Liver (tissue), 8 donors: ENCODE measurements at regions not wholly inside any gene's neighbourhood (a gene's known extent, or its start where the extent isn't known, plus 50 kb on each side); places are given as distances from the start of the nearest gene placed in this dataset.

Experiments used
- DNase-seq: peaks from one replicate; pipeline ENCODE4 v3.0.0-alpha.2; 2017; ENCODE audit warnings: low spot score
- H3K27ac ChIP-seq, 2 donors: one replicate each; pipeline ENCODE4 v1.7.0; 2013; ENCODE audit warnings: inconsistent platforms in 2 of 2, low read length in 2 of 2, control low read depth in 1 of 2, low read depth in 1 of 2, mild to moderate bottlenecking in 1 of 2
- H3K27me3 ChIP-seq, 4 donors: one replicate each; pipeline versions ENCODE4 v1.6.1 to v1.7.0; 2013; ENCODE audit warnings: low read length in 3 of 4, inconsistent platforms in 1 of 4, mild to moderate bottlenecking in 1 of 4, moderate library complexity in 1 of 4; ENCODE audit not compliant: control insufficient read depth in 4 of 4, insufficient read depth in 4 of 4
- H3K36me3 ChIP-seq, 4 donors: one replicate each; pipeline versions ENCODE4 v1.6.1 to v1.7.0; 2013; ENCODE audit warnings: low read length in 3 of 4, mild to moderate bottlenecking in 3 of 4, low read depth in 1 of 4, moderate library complexity in 1 of 4; ENCODE audit not compliant: control insufficient read depth in 4 of 4, insufficient read depth in 3 of 4
- H3K4me1 ChIP-seq, 4 donors: one replicate each; pipeline versions ENCODE4 v1.6.1 to v1.7.0; 2013; ENCODE audit warnings: low read length in 3 of 4, mild to moderate bottlenecking in 3 of 4, moderate library complexity in 1 of 4; ENCODE audit not compliant: control insufficient read depth in 4 of 4, insufficient read depth in 4 of 4
- H3K4me3 ChIP-seq, 3 donors: one replicate each; pipeline versions ENCODE4 v1.6.1 to v1.7.0; 2013; ENCODE audit warnings: low read length in 3 of 3, control low read depth in 1 of 3, low read depth in 1 of 3, mild to moderate bottlenecking in 1 of 3
- H3K9ac ChIP-seq, 2 donors: one replicate each; pipeline ENCODE4 v1.7.0; 2013; ENCODE audit warnings: low read length in 2 of 2, mild to moderate bottlenecking in 2 of 2, moderate library complexity in 2 of 2, control low read depth in 1 of 2, low read depth in 1 of 2
- H3K9me3 ChIP-seq, 4 donors: one replicate each; pipeline versions ENCODE4 v1.6.1 to v1.7.0; 2013; ENCODE audit warnings: low read length in 3 of 4; ENCODE audit not compliant: control insufficient read depth in 4 of 4
- EGR1 ChIP-seq, 2 donors: IDR thresholded peaks; 2 replicates each; pipeline ENCODE4 v1.6.1; 2016 to 2018; ENCODE audit warnings: antibody characterized with exemption in 2 of 2, low read depth in 2 of 2
- FOXA1 ChIP-seq: IDR thresholded peaks from 2 replicates; pipeline ENCODE4 v1.6.1; 2016; ENCODE audit warnings: antibody characterized with exemption
- FOXA2 ChIP-seq: IDR thresholded peaks from 2 replicates; pipeline ENCODE4 v1.6.1; 2016; ENCODE audit warnings: antibody characterized with exemption
- GABPA ChIP-seq, 2 donors: IDR thresholded peaks in 1 of 2; conservative IDR thresholded peaks in 1 of 2; 2 replicates each; pipeline ENCODE4 v1.6.1; 2016; ENCODE audit warnings: antibody characterized with exemption in 2 of 2, mild to moderate bottlenecking in 1 of 2, moderate library complexity in 1 of 2
- HNF4A ChIP-seq, 2 donors: conservative IDR thresholded peaks; 2 replicates each; pipeline ENCODE4 v1.6.1; 2016; ENCODE audit warnings: antibody characterized with exemption in 2 of 2, mild to moderate bottlenecking in 2 of 2
- HNF4G ChIP-seq: IDR thresholded peaks from 2 replicates; pipeline ENCODE4 v1.6.1; 2016; ENCODE audit warnings: antibody characterized with exemption
- JUND ChIP-seq, 2 donors: IDR thresholded peaks; 2 replicates each; pipeline ENCODE4 v1.6.1; 2016; ENCODE audit warnings: antibody characterized with exemption in 2 of 2
- NR2F2 ChIP-seq: IDR thresholded peaks from 2 replicates; pipeline ENCODE4 v1.6.1; 2016; ENCODE audit warnings: antibody characterized with exemption
- RAD21 ChIP-seq, 2 donors: IDR thresholded peaks; 2 replicates each; pipeline ENCODE4 v1.6.1; 2016; ENCODE audit warnings: antibody characterized with exemption in 2 of 2, mild to moderate bottlenecking in 2 of 2
- RXRA ChIP-seq, 2 donors: IDR thresholded peaks; 2 replicates each; pipeline ENCODE4 v1.6.1; 2017 to 2018; ENCODE audit warnings: antibody characterized with exemption in 2 of 2, mild to moderate bottlenecking in 1 of 2
- SP1 ChIP-seq: IDR thresholded peaks from 2 replicates; pipeline ENCODE4 v1.6.1; 2018; ENCODE audit warnings: antibody characterized with exemption, mild to moderate bottlenecking
- TAF1 ChIP-seq: conservative IDR thresholded peaks from 2 replicates; pipeline ENCODE4 v1.6.1; 2016; ENCODE audit warnings: antibody characterized with exemption, mild to moderate bottlenecking
- YY1 ChIP-seq: IDR thresholded peaks from 2 replicates; pipeline ENCODE4 v1.6.1; 2016; ENCODE audit warnings: antibody characterized with exemption, mild to moderate bottlenecking
- WGBS: extraction: QIAGEN DNeasy Blood & Tissue Kit; methylation state at CpG from one replicate; pipeline ENCODE4 v1.1.7; 2013; 5-methylcytosine and 5-hydroxymethylcytosine counted together
- TF ChIP-seq, protein P1 (sequence below): IDR thresholded peaks from 2 replicates; pipeline ENCODE4 v1.6.1; 2016; ENCODE audit warnings: antibody characterized with exemption
- TF ChIP-seq, protein P2 (sequence below): IDR thresholded peaks from 2 replicates; pipeline ENCODE4 v1.6.1; 2016; ENCODE audit warnings: antibody characterized with exemption
- TF ChIP-seq, protein P3 (sequence below): IDR thresholded peaks from 2 replicates; pipeline ENCODE4 v1.6.1; 2016; ENCODE audit warnings: antibody characterized with exemption, mild to moderate bottlenecking
- TF ChIP-seq, protein P4 (sequence below): fragments of 150-350 bp; IDR thresholded peaks from 2 replicates; pipeline ENCODE4 v1.5.1; 2017; ENCODE audit warnings: improper control_type of control experiment, low read depth, low read length; ENCODE audit not compliant: missing input control
- TF ChIP-seq, protein P5 (sequence below): IDR thresholded peaks from 2 replicates; pipeline ENCODE4 v1.6.1; 2016; ENCODE audit warnings: antibody characterized with exemption
- donor health status: healthy.
- donor health status: healthy.
- donor health status: healthy.
- donor health status: healthy.
- donor health status: healthy.

DNA sequence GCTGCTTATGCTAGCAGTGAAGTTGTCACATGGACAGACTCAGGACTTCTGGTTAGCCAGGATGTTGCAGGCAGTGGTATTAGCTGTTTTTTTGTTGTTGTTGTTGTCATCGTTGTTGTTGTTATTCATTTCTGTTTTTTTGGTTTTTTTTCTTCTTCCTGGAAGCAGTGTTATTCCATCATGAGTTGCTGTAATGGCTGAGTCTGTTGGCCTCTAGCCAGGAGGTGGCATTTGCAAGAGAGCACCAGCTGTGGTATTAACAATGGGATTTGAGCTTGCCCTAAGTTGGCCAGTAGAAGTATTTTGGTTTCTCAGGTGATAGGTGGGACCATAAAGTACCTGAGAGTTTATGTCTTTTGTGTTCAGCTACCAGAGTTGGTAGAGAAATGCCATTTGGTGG, 561.1 kb downstream of the KCTD16 start:
- no peaks in the 10 kb centered on the region for H3K4me1 ChIP-seq
- 40% methylated on average over 1 of the region's 1 CpG for WGBS
- H3K36me3 ChIP-seq: no peaks in the 10 kb centered on the region
- no peak for DNase-seq
- H3K4me3 ChIP-seq: no peak overlapping the region
- TF ChIP-seq HNF4G (no peak), FOXA1 (no peak), FOXA2 (no peak), RAD21 (IDR thresholded peaks at IDR 0.05) (no peak), TAF1 (no peak), JUND (IDR thresholded peaks at IDR 0.05) (no peak), HNF4A (conservative IDR thresholded peaks at IDR 0.05) (no peak), GABPA (IDR thresholded peaks at IDR 0.05 in 1 of 2, conservative IDR thresholded peaks at IDR 0.05 in 1 of 2) (no peak), EGR1 (IDR thresholded peaks at IDR 0.05; ENCODE audit: low read depth in 2 of 2) (no peak), RXRA (IDR thresholded peaks at IDR 0.05) (no peak), NR2F2 (no peak), SP1 (no peak), YY1 (no peak)
- TF ChIP-seq, protein P1, sequence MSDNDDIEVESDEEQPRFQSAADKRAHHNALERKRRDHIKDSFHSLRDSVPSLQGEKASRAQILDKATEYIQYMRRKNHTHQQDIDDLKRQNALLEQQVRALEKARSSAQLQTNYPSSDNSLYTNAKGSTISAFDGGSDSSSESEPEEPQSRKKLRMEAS: no peak
- TF ChIP-seq, protein P2, sequence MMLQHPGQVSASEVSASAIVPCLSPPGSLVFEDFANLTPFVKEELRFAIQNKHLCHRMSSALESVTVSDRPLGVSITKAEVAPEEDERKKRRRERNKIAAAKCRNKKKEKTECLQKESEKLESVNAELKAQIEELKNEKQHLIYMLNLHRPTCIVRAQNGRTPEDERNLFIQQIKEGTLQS: no peak
- TF ChIP-seq, protein P3, sequence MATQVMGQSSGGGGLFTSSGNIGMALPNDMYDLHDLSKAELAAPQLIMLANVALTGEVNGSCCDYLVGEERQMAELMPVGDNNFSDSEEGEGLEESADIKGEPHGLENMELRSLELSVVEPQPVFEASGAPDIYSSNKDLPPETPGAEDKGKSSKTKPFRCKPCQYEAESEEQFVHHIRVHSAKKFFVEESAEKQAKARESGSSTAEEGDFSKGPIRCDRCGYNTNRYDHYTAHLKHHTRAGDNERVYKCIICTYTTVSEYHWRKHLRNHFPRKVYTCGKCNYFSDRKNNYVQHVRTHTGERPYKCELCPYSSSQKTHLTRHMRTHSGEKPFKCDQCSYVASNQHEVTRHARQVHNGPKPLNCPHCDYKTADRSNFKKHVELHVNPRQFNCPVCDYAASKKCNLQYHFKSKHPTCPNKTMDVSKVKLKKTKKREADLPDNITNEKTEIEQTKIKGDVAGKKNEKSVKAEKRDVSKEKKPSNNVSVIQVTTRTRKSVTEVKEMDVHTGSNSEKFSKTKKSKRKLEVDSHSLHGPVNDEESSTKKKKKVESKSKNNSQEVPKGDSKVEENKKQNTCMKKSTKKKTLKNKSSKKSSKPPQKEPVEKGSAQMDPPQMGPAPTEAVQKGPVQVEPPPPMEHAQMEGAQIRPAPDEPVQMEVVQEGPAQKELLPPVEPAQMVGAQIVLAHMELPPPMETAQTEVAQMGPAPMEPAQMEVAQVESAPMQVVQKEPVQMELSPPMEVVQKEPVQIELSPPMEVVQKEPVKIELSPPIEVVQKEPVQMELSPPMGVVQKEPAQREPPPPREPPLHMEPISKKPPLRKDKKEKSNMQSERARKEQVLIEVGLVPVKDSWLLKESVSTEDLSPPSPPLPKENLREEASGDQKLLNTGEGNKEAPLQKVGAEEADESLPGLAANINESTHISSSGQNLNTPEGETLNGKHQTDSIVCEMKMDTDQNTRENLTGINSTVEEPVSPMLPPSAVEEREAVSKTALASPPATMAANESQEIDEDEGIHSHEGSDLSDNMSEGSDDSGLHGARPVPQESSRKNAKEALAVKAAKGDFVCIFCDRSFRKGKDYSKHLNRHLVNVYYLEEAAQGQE: no peak
- TF ChIP-seq, protein P4, sequence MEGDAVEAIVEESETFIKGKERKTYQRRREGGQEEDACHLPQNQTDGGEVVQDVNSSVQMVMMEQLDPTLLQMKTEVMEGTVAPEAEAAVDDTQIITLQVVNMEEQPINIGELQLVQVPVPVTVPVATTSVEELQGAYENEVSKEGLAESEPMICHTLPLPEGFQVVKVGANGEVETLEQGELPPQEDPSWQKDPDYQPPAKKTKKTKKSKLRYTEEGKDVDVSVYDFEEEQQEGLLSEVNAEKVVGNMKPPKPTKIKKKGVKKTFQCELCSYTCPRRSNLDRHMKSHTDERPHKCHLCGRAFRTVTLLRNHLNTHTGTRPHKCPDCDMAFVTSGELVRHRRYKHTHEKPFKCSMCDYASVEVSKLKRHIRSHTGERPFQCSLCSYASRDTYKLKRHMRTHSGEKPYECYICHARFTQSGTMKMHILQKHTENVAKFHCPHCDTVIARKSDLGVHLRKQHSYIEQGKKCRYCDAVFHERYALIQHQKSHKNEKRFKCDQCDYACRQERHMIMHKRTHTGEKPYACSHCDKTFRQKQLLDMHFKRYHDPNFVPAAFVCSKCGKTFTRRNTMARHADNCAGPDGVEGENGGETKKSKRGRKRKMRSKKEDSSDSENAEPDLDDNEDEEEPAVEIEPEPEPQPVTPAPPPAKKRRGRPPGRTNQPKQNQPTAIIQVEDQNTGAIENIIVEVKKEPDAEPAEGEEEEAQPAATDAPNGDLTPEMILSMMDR: no peak
- TF ChIP-seq, protein P5, sequence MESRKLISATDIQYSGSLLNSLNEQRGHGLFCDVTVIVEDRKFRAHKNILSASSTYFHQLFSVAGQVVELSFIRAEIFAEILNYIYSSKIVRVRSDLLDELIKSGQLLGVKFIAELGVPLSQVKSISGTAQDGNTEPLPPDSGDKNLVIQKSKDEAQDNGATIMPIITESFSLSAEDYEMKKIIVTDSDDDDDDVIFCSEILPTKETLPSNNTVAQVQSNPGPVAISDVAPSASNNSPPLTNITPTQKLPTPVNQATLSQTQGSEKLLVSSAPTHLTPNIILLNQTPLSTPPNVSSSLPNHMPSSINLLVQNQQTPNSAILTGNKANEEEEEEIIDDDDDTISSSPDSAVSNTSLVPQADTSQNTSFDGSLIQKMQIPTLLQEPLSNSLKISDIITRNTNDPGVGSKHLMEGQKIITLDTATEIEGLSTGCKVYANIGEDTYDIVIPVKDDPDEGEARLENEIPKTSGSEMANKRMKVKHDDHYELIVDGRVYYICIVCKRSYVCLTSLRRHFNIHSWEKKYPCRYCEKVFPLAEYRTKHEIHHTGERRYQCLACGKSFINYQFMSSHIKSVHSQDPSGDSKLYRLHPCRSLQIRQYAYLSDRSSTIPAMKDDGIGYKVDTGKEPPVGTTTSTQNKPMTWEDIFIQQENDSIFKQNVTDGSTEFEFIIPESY: no peak
- H3K9ac ChIP-seq: no peak overlapping the region
- H3K27ac ChIP-seq: no peak overlapping the region
- H3K27me3 ChIP-seq: no peaks in the 10 kb centered on the region
- H3K9me3 ChIP-seq: peaks cover 0 to 8% (median 1%) of the 10 kb centered on the region in 4 donors
